Testis (tissue), 2 donors: ENCODE measurements at regions not wholly inside any gene's neighbourhood (a gene's known extent, or its start where the extent isn't known, plus 50 kb on each side); places are given as distances from the start of the nearest gene placed in this dataset.

Source experiments
- CTCF ChIP-seq, 3 experiments: fragments of 450-650 bp in 2 of 3; fragments of 200-600 bp in 1 of 3; sonication (generic) in 1 of 3; IDR thresholded peaks; one replicate each; pipeline ENCODE4 v1.5.1; 2016 to 2019; ENCODE audit warnings: antibody characterized with exemption in 3 of 3, mild to moderate bottlenecking in 2 of 3, moderate library complexity in 1 of 3
- POLR2A ChIP-seq: fragments of 450-650 bp; IDR thresholded peaks from one replicate; pipeline ENCODE4 v1.6.1; 2017; ENCODE audit warnings: antibody characterized with exemption, mild to moderate bottlenecking, moderate library complexity

GRCh38 chr22:48425641-48426040 is 1402.0 kb downstream of the BRD1 start:
- TF ChIP-seq POLR2A (no peak), CTCF (IDR thresholded peaks at IDR 0.05) (no peak)
